Stimulated activated CD8-positive, alpha-beta memory T cell treated with anti-CD3 and anti-CD28 coated beads, Interleukin-4, amount 100 ng/mL, for 48 hours (primary cell): ENCODE measurements at regions not wholly inside any gene's neighbourhood (a gene's known extent, or its start where the extent isn't known, plus 50 kb on each side); places are given as distances from the start of the nearest gene placed in this dataset.
"Not testable (repeated sequence)": the region's sequence is repeated elsewhere in the genome, so short reads cannot be mapped to it uniquely, and the experiment has no call there.

Source experiments
- DNase-seq: peaks from one replicate; pipeline ENCODE4 v3.0.0-alpha.2; 2020

- DNase-seq: no peak
Observed at GRCh38 chr18:21928925-21929324, 188.3 kb downstream of the MIB1 start.

GRCh38 chr18:21930177-21930576, 189.6 kb downstream of the MIB1 start:
- DNase-seq: no peak

- DNase-seq: no peak
Observed at GRCh38 chr18:21933931-21934765, 193.6 kb downstream of the MIB1 start.

GRCh38 chr18:21934766-21935015, 194.1 kb downstream of the MIB1 start:
- DNase-seq: no peak

- no peak for DNase-seq
Observed at GRCh38 chr18:21943456-21943855, 202.9 kb downstream of the MIB1 start.

- no peak for DNase-seq
Observed at GRCh38 chr18:21949326-21950015, 208.9 kb downstream of the MIB1 start.

GRCh38 chr18:21955757-21956652, 213.4 kb upstream of the GATA6 start:
- DNase-seq: peak; percentile 91

GRCh38 chr18:21958263-21958662, 211.1 kb upstream of the GATA6 start:
- DNase-seq: no peak

GRCh38 chr18:21958707-21959450, 210.5 kb upstream of the GATA6 start:
- DNase-seq: no peak

GRCh38 chr18:21960189-21960588, 209.2 kb upstream of the GATA6 start:
- DNase-seq: no peak

- DNase-seq: no peak
Observed at GRCh38 chr18:21963336-21963735, 206.1 kb upstream of the GATA6 start.

GRCh38 chr18:21968338-21968737, 201.1 kb upstream of the GATA6 start:
- no peak for DNase-seq

GRCh38 chr18:21972281-21972680, 197.1 kb upstream of the GATA6 start:
- DNase-seq: no peak

GRCh38 chr18:21975954-21976353, 193.4 kb upstream of the GATA6 start:
- not testable (repeated sequence) for DNase-seq

- DNase-seq: no peak
Observed at GRCh38 chr18:21978546-21979170, 190.7 kb upstream of the GATA6 start.

GRCh38 chr18:21979171-21979560, 190.2 kb upstream of the GATA6 start:
- no peak for DNase-seq

- DNase-seq: no peak
Observed at GRCh38 chr18:21979759-21980158, 189.6 kb upstream of the GATA6 start.

GRCh38 chr18:21980744-21981143, 188.6 kb upstream of the GATA6 start:
- DNase-seq: no peak

- not testable (repeated sequence) for DNase-seq
Observed at GRCh38 chr18:21981489-21981888, 187.9 kb upstream of the GATA6 start.

- DNase-seq: no peak
Observed at GRCh38 chr18:21991081-21991534, 178.3 kb upstream of the GATA6 start.

GRCh38 chr18:21991886-21992285, 177.5 kb upstream of the GATA6 start:
- no peak for DNase-seq

- DNase-seq: no peak
Observed at GRCh38 chr18:21996351-21996826, 173.0 kb upstream of the GATA6 start.
